GM12891 (cell line): ENCODE measurements at regions not wholly inside any gene's neighbourhood (a gene's known extent, or its start where the extent isn't known, plus 50 kb on each side); places are given as distances from the start of the nearest gene placed in this dataset.

Experiments
- DNase-seq: peaks from one replicate; pipeline ENCODE4 v3.0.0; 2011; ENCODE audit warnings: low spot score; ENCODE audit not compliant: insufficient read length
- FAIRE-seq: peaks from 2 replicates; lab custom pipeline; 2011; peaks lifted over from hg19 to GRCh38; lab: Jason Lieb, UNC
- PAX5 ChIP-seq: IDR thresholded peaks from 2 replicates; pipeline ENCODE4 v1.6.1; 2011; ENCODE audit warnings: low read length, moderate library complexity, mild to moderate bottlenecking; ENCODE audit not compliant: insufficient read depth, severe bottlenecking
- POLR2A ChIP-seq: IDR thresholded peaks from 2 replicates; pipeline ENCODE4 v1.6.1; 2011; ENCODE audit warnings: low read depth, low read length, control low read depth
- POLR2AphosphoS5 ChIP-seq: IDR thresholded peaks from 2 replicates; pipeline ENCODE4 v1.6.1; 2011; ENCODE audit warnings: low read depth, low read length, control low read depth
- POU2F2 ChIP-seq: IDR thresholded peaks from 2 replicates; pipeline ENCODE4 v1.6.1; 2011; ENCODE audit warnings: low read depth, mild to moderate bottlenecking, control low read depth, low read length, moderate library complexity
- SPI1 ChIP-seq: IDR thresholded peaks from 2 replicates; pipeline ENCODE4 v1.6.1; 2011; ENCODE audit warnings: low read depth, low read length, control low read depth
- TAF1 ChIP-seq: IDR thresholded peaks from 2 replicates; pipeline ENCODE4 v1.6.1; 2011; ENCODE audit warnings: low read depth, low read length, control low read depth

GRCh38 chr4:184533908-184534307 lies 59.6 kb upstream of the IRF2 start:
- TF ChIP-seq SPI1 (no peak), POLR2A (no peak), POLR2AphosphoS5 (no peak), POU2F2 (no peak), TAF1 (no peak), PAX5 (no peak)
- DNase-seq (no peak), FAIRE-seq (no peak)

GRCh38 chr4:184531008-184531407 lies 56.7 kb upstream of the IRF2 start:
- no peak for DNase-seq
- FAIRE-seq = peak; percentile 33
- no peak for TF ChIP-seq POU2F2
- TF ChIP-seq POLR2A = no peak
- TF ChIP-seq SPI1 = no peak
- no peak for TF ChIP-seq PAX5
- no peak for TF ChIP-seq TAF1
- TF ChIP-seq POLR2AphosphoS5 = no peak

GRCh38 chr4:184529283-184529682 lies 54.9 kb upstream of the IRF2 start:
- TF ChIP-seq SPI1 (no peak), POLR2AphosphoS5 (no peak), TAF1 (no peak), PAX5 (no peak)
- DNase-seq = no peak
- FAIRE-seq = peak; percentile 26

GRCh38 chr4:184528713-184529112 lies 54.4 kb upstream of the IRF2 start:
- FAIRE-seq (peak; percentile 20), DNase-seq (no peak)
- TF ChIP-seq SPI1 (no peak), PAX5 (no peak), TAF1 (no peak), POU2F2 (no peak), POLR2AphosphoS5 (no peak), POLR2A (no peak)

GRCh38 chr4:184528051-184528450 lies 53.7 kb upstream of the IRF2 start:
- no peak for TF ChIP-seq POLR2AphosphoS5
- no peak for TF ChIP-seq SPI1
- no peak for TF ChIP-seq POLR2A
- TF ChIP-seq POU2F2 = no peak
- TF ChIP-seq PAX5 = no peak
- no peak for TF ChIP-seq TAF1
- no peak for DNase-seq
- FAIRE-seq = no peak

GRCh38 chr4:184526228-184526627 lies 51.9 kb upstream of the IRF2 start:
- DNase-seq (no peak), FAIRE-seq (no peak)
- TF ChIP-seq POU2F2 = no peak
- peak; percentile 43; the same call in 1 of the 2 replicates for TF ChIP-seq SPI1
